Right atrium auricular region (tissue), 2 donors: ENCODE measurements at regions not wholly inside any gene's neighbourhood (a gene's known extent, or its start where the extent isn't known, plus 50 kb on each side); places are given as distances from the start of the nearest gene placed in this dataset.

Source experiments
- DNase-seq: peaks from one replicate; pipeline ENCODE4 v3.0.0-alpha.2; 2019; ENCODE audit warnings: low spot score
- H3K27ac ChIP-seq, 2 donors: fragments of 200-600 bp; sonication (generic); 1 replicate in 1 of 2; 2 replicates in 1 of 2; pipeline ENCODE4 v1.5.1; 2016 to 2019
- H3K27me3 ChIP-seq, 2 donors: fragments of 200-600 bp; sonication (generic); one replicate each; pipeline versions ENCODE4 v1.5.1 to v1.6.0; 2017 to 2019
- H3K36me3 ChIP-seq: fragments of 200-600 bp; sonication (generic); one replicate; pipeline ENCODE4 v1.5.1; 2016
- H3K4me1 ChIP-seq, 2 donors: fragments of 200-600 bp; sonication (generic); one replicate each; pipeline versions ENCODE4 v1.5.1 to v1.6.0; 2017 to 2019
- H3K4me3 ChIP-seq, 2 donors: fragments of 200-600 bp; sonication (generic); 1 replicate in 1 of 2; 2 replicates in 1 of 2; pipeline ENCODE4 v1.5.1; 2017 to 2019; ENCODE audit warnings: mild to moderate bottlenecking in 1 of 2, moderate library complexity in 1 of 2
- H3K9me3 ChIP-seq, 2 donors: fragments of 200-600 bp; sonication (generic); one replicate each; pipeline ENCODE4 v1.5.1; 2019
- CTCF ChIP-seq, 2 donors: fragments of 200-600 bp; sonication (generic); IDR thresholded peaks; one replicate each; pipeline ENCODE4 v1.5.1; 2019; ENCODE audit warnings: antibody characterized with exemption in 2 of 2

GRCh38 chr1:170789063-170789462, 125.1 kb downstream of the PRRX1 start:
- no peak overlapping the region for H3K4me3 ChIP-seq
- no peaks in the 10 kb centered on the region for H3K4me1 ChIP-seq
- no peak overlapping the region for H3K27ac ChIP-seq
- no peak for DNase-seq
- H3K36me3 ChIP-seq, result no peaks in the 10 kb centered on the region
- H3K9me3 ChIP-seq, result no peaks in the 10 kb centered on the region
- no peak for TF ChIP-seq CTCF (IDR thresholded peaks at IDR 0.05)
- H3K27me3 ChIP-seq, result no peaks in the 10 kb centered on the region

- Histone ChIP-seq H3K9me3 (no peaks in the 10 kb centered on the region), H3K27me3 (no peaks in the 10 kb centered on the region), H3K4me1 (no peaks in the 10 kb centered on the region), H3K27ac (no peak overlapping the region), H3K4me3 (no peak overlapping the region), H3K36me3 (no peaks in the 10 kb centered on the region)
- no peak for DNase-seq
- no peak for TF ChIP-seq CTCF (IDR thresholded peaks at IDR 0.05)
Measured at GRCh38 chr1:170790175-170790574, 126.2 kb downstream of the PRRX1 start.

- no peaks in the 10 kb centered on the region for H3K27me3 ChIP-seq
- TF ChIP-seq CTCF (IDR thresholded peaks at IDR 0.05), result no peak
- H3K9me3 ChIP-seq, result no peaks in the 10 kb centered on the region
- no peaks in the 10 kb centered on the region for H3K4me1 ChIP-seq
- H3K4me3 ChIP-seq, result no peak overlapping the region
- no peak for DNase-seq
- no peaks in the 10 kb centered on the region for H3K36me3 ChIP-seq
- H3K27ac ChIP-seq, result no peak overlapping the region
Measured at GRCh38 chr1:170790651-170791071, 126.7 kb downstream of the PRRX1 start.

GRCh38 chr1:170791941-170792340, 128.0 kb downstream of the PRRX1 start:
- Histone ChIP-seq H3K9me3 (no peaks in the 10 kb centered on the region), H3K4me1 (no peaks in the 10 kb centered on the region), H3K27ac (no peak overlapping the region), H3K4me3 (no peak overlapping the region), H3K36me3 (no peaks in the 10 kb centered on the region), H3K27me3 (no peaks in the 10 kb centered on the region)
- TF ChIP-seq CTCF (IDR thresholded peaks at IDR 0.05), result no peak
- no peak for DNase-seq

GRCh38 chr1:170800265-170800664, 135.1 kb upstream of the MROH9 start:
- H3K27me3 ChIP-seq, result no peaks in the 10 kb centered on the region
- H3K27ac ChIP-seq, result no peak overlapping the region
- no peaks in the 10 kb centered on the region for H3K4me1 ChIP-seq
- H3K36me3 ChIP-seq, result no peaks in the 10 kb centered on the region
- DNase-seq, result no peak
- no peak overlapping the region for H3K4me3 ChIP-seq
- H3K9me3 ChIP-seq, result no peaks in the 10 kb centered on the region
- no peak for TF ChIP-seq CTCF (IDR thresholded peaks at IDR 0.05)

GRCh38 chr1:170800812-170801211, 134.5 kb upstream of the MROH9 start:
- Histone ChIP-seq H3K27me3 (no peaks in the 10 kb centered on the region), H3K27ac (no peak overlapping the region), H3K4me1 (no peaks in the 10 kb centered on the region), H3K9me3 (no peaks in the 10 kb centered on the region), H3K4me3 (no peak overlapping the region), H3K36me3 (no peaks in the 10 kb centered on the region)
- TF ChIP-seq CTCF (IDR thresholded peaks at IDR 0.05), result no peak
- no peak for DNase-seq
